ENCODE measurements at regions not wholly inside any gene's neighbourhood (a gene's known extent, or its start where the extent isn't known, plus 50 kb on each side); places are given as distances from the start of the nearest gene placed in this dataset.
A peak's percentile ranks its signal among the peaks of the same experiment; 100 is the strongest.
"Not testable (repeated sequence)": the region's sequence is repeated elsewhere in the genome, so short reads cannot be mapped to it uniquely, and the experiment has no call there.

DNA sequence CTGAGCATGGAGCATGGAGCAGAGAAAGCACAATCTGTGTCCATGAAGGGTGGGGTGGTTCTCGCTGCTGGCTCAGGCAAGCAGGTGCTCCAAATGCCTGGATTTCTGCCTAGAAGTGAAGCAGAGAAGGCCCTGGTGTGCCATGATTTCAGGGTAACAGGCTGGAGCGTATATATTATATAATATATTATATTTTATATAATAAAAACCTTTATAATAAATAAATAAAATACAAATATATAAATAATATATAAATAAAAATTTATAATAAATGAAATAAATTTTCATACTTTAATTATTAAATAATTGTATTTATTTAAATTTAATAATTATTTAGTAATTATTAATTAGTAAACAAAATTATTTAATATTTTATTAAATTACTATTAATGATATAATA is 707.4 kb upstream of the COX7C start:
- no peak for DNase-seq

DNA sequence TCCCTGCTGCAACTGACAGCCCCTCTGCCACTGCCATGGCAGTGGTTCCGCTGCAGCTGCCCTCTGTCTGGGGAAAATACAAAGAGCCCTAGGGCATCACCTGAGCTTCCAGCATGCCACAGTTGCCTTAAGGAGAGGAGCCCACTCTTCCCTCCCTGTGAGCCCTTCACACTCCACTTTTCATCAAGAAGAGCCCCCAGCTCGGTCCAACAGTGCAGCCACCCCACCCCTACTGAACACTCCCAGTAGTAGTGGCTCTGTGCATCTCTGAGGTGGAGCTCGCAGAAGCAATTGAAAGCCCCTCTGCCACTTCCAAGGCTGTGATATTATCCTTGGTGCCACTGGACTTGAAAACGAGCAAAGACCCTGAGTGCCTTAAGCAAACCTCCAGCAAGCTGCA is 696.8 kb upstream of the COX7C start:
- no peak for DNase-seq

DNA sequence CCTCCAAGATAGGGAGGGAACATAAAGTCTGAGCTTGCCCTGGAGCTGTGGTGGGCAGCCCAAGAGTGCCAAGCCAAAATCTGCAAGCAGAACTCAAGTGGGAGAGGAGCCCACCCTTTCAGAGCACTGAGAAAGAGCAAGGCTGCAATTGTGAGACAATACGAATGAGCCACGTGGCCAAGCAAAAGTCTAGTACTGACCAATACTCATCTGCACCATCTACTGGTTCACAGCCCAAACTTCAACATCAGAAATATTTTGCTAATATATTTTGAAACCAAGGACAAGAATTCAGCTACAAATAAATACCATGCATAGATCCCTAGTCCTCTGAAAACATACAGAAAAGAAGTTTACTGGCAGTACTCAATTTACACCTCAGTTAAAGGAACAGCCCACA is 696.2 kb upstream of the COX7C start:
- no peak for DNase-seq

DNA sequence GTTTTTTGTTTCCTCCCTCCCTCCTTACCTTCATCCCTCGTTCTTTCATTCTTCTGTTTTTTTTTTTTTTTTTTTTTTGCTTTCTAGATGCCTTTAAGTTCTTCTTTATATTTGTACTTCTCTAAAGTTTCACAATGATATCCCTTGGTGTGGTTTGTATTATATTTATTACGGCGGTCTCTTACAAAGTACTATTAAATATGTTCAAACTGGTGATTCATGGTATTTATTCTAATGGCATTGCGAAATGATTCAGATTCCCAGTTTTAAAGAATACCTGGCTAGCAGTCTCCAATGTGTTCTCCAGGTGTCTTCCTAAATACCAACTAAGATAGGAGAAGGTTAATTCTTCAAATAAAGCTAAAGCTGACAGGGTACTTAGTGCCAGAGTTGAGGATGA is 690.1 kb upstream of the COX7C start:
- no peak for DNase-seq

GRCh38 chr5:85929713-85930112 is 688.0 kb upstream of the COX7C start:
- DNase-seq: no peak

GRCh38 chr5:85931220-85931619 is 686.5 kb upstream of the COX7C start:
- DNase-seq: no peak

DNA sequence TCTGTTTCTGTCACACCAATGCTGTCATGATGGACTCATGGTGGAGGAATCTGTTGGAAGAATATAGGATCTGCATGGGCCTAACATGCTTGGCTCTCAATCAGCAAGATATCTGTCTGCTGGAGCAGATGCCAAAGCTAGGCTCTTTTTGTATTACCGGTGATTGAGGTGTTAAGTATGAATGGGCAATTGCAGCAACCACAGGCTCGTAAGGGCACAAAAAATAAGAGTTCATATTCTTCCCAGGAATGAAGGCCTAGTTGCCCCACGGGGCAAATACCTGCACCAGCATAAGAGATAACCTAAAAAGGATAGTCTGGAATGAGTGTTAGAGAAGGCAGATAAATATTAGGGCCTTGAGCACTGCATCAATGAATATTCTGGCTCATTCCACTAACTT is 679.5 kb upstream of the COX7C start:
- no peak for DNase-seq

GRCh38 chr5:85951707-85952210 is 666.0 kb upstream of the COX7C start:
- no peak for DNase-seq

- DNase-seq: no peak
Observed at GRCh38 chr5:85952680-85953079, 665.1 kb upstream of the COX7C start.

GRCh38 chr5:85967681-85968080 is 650.1 kb upstream of the COX7C start:
- DNase-seq: no peak

DNA sequence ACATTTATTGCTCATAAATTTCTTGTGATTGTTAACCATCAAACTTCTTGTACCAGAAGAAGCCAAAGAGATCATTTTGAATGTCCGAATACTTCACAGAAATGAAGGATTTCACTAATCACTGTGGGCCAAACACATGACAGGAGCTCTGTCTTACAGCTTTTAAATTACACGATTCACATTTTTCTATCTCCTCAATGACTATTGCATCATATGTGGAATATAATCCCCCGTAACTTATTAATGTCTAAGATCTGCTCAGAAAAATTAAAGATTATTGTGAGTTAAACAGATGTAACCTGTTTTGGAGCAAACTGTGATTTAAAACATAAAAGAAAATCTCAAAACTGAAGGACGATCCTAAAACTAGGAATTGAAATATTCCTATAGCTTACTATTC is 645.2 kb upstream of the COX7C start:
- no peak for DNase-seq

- DNase-seq: no peak
Observed at GRCh38 chr5:85985167-85985566, 632.6 kb upstream of the COX7C start.

DNA sequence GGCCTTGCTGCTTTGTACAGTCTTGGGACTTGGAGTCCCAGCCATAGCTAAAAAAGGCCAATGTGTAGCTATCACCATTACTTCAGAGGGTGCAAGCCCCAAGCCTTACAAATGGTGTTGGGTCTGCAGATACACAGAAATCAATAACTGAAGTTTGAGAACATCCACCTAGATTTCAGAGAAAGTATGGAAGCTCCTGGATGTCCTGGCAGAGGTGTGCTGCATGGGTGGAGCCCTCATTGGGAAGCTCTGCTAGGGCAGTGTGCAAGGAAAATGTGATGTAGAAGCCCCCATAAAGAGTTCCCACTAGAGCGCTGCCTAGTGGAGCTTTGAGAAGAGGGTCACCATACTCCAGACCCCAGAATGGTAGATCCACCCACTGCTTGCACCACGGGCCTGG is 626.7 kb upstream of the COX7C start:
- no peak for DNase-seq

- not testable (repeated sequence) for DNase-seq
Observed at GRCh38 chr5:85994653-85995052, 623.1 kb upstream of the COX7C start.

DNA sequence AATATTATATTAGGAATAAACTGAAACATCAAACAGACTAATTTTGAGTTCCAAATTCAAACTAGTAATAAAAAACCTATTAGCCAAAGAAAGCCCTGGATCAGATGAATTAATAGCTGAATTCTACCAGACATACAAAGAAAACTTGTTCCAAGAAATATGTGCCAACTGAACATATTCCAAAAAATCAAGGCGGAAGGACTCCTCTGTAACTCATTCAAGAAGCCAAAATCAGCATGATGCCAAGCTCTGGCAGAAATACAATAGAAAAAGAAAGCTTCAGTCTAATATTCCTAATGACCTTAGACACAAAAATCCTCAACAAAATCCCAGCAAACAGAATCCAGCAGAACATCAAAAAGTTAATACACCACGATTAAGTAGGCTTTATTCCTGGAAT is 619.1 kb upstream of the COX7C start:
- DNase-seq: no peak

- DNase-seq: no peak
Observed at GRCh38 chr5:86008293-86008692, 609.4 kb upstream of the COX7C start.

- DNase-seq: no peak
Observed at GRCh38 chr5:86008704-86009103, 609.0 kb upstream of the COX7C start.

DNA sequence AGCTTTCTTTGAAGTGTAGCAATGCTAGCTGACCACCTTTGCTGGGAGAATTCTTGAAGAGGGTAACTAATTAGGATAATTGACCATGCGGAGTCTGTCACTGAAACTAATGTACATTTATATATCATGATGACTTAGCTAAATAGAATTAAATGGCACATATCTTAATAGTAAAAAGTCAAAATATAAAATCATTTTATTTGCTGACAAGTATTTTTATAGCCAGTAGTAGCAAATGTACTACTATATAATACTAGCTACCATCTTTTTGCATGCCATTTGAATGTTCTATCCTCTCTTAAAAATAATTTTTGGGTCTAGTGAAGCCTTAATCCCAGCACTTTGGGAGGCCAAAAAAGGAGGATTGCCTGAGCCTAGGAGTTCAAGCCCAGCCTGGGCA is 605.8 kb upstream of the COX7C start:
- no peak for DNase-seq

- no peak for DNase-seq
Observed at GRCh38 chr5:86029308-86029707, 588.4 kb upstream of the COX7C start.

DNA sequence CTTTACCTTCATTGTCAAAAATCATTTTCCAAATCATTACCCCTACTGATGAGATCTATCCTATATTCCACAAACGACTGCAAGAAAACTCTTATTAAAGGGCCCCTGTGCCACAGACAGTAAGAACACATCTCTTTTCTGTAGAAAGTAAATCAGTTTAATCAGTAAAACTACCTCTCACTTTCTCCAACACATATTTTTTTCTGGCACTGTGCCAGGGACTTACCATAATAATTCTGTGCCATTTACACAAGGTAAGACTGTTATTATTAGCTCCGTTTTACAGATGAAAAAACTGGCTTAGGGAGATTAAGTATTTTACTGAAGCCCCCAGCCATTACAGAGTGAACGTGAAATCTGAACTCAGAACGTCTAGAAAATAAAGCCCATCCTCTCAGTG is 587.0 kb upstream of the COX7C start:
- peak; percentile 7 for DNase-seq

DNA sequence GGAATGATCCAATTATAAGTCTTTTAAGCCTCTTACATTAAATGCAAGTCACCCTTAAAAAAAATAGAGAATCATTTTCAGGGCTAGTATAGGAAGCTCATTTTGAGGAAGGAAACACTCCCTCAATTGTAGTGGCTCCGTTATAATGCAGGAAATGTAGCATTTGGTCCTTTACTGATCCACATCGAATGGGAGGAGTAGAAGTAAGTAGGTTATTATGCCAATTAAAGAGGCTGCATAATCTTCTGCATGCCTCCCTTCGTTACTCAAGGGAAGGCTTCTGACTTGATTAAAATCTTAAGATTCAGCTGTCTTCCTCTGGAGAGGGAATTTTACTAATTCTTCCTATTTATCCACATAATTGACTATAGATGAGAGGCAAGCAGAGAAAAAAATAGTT is 579.2 kb upstream of the COX7C start:
- DNase-seq: no peak

DNA sequence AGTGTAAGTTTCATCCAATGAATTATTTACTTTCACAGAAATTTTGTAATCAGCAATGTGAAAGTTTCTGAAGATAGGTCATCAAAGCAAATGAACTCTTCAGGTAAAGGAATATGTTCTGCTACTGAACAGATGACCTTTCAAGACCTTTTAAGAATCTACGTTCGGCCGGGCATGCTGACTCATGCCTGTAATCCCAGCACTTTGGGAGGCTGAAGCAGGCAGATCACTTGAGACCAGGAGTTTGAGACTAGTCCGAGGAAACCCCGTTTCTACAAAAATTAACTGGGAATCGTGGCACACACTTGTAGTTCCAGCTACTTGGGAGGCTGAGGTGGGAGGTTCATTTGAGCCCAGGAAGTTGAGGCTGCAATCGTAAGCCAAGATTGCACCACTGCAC is 578.4 kb upstream of the COX7C start:
- DNase-seq: no peak

- no peak for DNase-seq
Observed at GRCh38 chr5:86070719-86071118, 547.0 kb upstream of the COX7C start.

GRCh38 chr5:86074297-86074696 is 543.4 kb upstream of the COX7C start:
- no peak for DNase-seq

GRCh38 chr5:86075139-86075538 is 542.6 kb upstream of the COX7C start:
- no peak for DNase-seq

- DNase-seq: no peak
Observed at GRCh38 chr5:86095092-86095491, 522.6 kb upstream of the COX7C start.

All from NCI-H748 treated with DMSO at 0.1 percent for 48 hours (cell line).